ENCODE measurements at regions not wholly inside any gene's neighbourhood (a gene's known extent, or its start where the extent isn't known, plus 50 kb on each side); places are given as distances from the start of the nearest gene placed in this dataset.

DNA sequence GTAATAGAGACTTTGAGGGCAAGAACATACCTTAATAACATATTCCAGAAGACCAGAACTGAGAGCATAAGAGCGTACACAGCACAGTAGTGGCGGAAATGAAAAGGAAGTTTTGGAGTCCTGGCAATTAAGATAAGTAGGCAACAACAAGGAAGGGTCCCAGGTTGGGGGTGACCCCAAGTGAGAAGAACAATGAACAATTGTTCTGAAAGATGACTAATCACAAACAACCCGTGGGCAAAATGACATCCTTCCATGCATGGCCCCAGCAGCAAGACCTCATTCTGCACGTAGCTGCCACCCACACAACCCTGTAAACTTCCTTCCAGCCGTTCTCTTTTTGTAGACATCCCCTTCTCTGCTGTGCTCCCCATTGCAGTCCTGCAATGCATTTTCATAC is 384.4 kb upstream of the PABPC4L start:
- TF ChIP-seq, protein P1, sequence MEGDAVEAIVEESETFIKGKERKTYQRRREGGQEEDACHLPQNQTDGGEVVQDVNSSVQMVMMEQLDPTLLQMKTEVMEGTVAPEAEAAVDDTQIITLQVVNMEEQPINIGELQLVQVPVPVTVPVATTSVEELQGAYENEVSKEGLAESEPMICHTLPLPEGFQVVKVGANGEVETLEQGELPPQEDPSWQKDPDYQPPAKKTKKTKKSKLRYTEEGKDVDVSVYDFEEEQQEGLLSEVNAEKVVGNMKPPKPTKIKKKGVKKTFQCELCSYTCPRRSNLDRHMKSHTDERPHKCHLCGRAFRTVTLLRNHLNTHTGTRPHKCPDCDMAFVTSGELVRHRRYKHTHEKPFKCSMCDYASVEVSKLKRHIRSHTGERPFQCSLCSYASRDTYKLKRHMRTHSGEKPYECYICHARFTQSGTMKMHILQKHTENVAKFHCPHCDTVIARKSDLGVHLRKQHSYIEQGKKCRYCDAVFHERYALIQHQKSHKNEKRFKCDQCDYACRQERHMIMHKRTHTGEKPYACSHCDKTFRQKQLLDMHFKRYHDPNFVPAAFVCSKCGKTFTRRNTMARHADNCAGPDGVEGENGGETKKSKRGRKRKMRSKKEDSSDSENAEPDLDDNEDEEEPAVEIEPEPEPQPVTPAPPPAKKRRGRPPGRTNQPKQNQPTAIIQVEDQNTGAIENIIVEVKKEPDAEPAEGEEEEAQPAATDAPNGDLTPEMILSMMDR (conservative IDR thresholded peaks at IDR 0.05; ENCODE audit: low read depth in 2 of 2) = no peak
- TF ChIP-seq EZH2 (IDR thresholded peaks at IDR 0.05; ENCODE audit: low read depth, unreplicated experiment) = no peak
- no peak for TF ChIP-seq EZH2phosphoT487 (IDR thresholded peaks at IDR 0.05; ENCODE audit: unreplicated experiment)
- TF ChIP-seq JUNB (IDR thresholded peaks at IDR 0.05; ENCODE audit: unreplicated experiment) = no peak
- TF ChIP-seq POLR2AphosphoS5 (IDR thresholded peaks at IDR 0.05; ENCODE audit: low read depth) = no peak
- no peak for TF ChIP-seq ZNF114 (CRISPR knock-in tag; IDR thresholded peaks at IDR 0.05)
- no peak for TF ChIP-seq CREB1 (CRISPR knock-in tag; IDR thresholded peaks at IDR 0.05; ENCODE audit: low read depth)
- no peak for TF ChIP-seq STAT1 (IDR thresholded peaks at IDR 0.05; ENCODE audit: unreplicated experiment)
- TF ChIP-seq, protein P2, sequence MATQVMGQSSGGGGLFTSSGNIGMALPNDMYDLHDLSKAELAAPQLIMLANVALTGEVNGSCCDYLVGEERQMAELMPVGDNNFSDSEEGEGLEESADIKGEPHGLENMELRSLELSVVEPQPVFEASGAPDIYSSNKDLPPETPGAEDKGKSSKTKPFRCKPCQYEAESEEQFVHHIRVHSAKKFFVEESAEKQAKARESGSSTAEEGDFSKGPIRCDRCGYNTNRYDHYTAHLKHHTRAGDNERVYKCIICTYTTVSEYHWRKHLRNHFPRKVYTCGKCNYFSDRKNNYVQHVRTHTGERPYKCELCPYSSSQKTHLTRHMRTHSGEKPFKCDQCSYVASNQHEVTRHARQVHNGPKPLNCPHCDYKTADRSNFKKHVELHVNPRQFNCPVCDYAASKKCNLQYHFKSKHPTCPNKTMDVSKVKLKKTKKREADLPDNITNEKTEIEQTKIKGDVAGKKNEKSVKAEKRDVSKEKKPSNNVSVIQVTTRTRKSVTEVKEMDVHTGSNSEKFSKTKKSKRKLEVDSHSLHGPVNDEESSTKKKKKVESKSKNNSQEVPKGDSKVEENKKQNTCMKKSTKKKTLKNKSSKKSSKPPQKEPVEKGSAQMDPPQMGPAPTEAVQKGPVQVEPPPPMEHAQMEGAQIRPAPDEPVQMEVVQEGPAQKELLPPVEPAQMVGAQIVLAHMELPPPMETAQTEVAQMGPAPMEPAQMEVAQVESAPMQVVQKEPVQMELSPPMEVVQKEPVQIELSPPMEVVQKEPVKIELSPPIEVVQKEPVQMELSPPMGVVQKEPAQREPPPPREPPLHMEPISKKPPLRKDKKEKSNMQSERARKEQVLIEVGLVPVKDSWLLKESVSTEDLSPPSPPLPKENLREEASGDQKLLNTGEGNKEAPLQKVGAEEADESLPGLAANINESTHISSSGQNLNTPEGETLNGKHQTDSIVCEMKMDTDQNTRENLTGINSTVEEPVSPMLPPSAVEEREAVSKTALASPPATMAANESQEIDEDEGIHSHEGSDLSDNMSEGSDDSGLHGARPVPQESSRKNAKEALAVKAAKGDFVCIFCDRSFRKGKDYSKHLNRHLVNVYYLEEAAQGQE (IDR thresholded peaks at IDR 0.05; ENCODE audit: unreplicated experiment) = no peak
- TF ChIP-seq, protein P3, sequence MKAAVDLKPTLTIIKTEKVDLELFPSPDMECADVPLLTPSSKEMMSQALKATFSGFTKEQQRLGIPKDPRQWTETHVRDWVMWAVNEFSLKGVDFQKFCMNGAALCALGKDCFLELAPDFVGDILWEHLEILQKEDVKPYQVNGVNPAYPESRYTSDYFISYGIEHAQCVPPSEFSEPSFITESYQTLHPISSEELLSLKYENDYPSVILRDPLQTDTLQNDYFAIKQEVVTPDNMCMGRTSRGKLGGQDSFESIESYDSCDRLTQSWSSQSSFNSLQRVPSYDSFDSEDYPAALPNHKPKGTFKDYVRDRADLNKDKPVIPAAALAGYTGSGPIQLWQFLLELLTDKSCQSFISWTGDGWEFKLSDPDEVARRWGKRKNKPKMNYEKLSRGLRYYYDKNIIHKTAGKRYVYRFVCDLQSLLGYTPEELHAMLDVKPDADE (IDR thresholded peaks at IDR 0.05) = no peak
- TF ChIP-seq, protein P4, sequence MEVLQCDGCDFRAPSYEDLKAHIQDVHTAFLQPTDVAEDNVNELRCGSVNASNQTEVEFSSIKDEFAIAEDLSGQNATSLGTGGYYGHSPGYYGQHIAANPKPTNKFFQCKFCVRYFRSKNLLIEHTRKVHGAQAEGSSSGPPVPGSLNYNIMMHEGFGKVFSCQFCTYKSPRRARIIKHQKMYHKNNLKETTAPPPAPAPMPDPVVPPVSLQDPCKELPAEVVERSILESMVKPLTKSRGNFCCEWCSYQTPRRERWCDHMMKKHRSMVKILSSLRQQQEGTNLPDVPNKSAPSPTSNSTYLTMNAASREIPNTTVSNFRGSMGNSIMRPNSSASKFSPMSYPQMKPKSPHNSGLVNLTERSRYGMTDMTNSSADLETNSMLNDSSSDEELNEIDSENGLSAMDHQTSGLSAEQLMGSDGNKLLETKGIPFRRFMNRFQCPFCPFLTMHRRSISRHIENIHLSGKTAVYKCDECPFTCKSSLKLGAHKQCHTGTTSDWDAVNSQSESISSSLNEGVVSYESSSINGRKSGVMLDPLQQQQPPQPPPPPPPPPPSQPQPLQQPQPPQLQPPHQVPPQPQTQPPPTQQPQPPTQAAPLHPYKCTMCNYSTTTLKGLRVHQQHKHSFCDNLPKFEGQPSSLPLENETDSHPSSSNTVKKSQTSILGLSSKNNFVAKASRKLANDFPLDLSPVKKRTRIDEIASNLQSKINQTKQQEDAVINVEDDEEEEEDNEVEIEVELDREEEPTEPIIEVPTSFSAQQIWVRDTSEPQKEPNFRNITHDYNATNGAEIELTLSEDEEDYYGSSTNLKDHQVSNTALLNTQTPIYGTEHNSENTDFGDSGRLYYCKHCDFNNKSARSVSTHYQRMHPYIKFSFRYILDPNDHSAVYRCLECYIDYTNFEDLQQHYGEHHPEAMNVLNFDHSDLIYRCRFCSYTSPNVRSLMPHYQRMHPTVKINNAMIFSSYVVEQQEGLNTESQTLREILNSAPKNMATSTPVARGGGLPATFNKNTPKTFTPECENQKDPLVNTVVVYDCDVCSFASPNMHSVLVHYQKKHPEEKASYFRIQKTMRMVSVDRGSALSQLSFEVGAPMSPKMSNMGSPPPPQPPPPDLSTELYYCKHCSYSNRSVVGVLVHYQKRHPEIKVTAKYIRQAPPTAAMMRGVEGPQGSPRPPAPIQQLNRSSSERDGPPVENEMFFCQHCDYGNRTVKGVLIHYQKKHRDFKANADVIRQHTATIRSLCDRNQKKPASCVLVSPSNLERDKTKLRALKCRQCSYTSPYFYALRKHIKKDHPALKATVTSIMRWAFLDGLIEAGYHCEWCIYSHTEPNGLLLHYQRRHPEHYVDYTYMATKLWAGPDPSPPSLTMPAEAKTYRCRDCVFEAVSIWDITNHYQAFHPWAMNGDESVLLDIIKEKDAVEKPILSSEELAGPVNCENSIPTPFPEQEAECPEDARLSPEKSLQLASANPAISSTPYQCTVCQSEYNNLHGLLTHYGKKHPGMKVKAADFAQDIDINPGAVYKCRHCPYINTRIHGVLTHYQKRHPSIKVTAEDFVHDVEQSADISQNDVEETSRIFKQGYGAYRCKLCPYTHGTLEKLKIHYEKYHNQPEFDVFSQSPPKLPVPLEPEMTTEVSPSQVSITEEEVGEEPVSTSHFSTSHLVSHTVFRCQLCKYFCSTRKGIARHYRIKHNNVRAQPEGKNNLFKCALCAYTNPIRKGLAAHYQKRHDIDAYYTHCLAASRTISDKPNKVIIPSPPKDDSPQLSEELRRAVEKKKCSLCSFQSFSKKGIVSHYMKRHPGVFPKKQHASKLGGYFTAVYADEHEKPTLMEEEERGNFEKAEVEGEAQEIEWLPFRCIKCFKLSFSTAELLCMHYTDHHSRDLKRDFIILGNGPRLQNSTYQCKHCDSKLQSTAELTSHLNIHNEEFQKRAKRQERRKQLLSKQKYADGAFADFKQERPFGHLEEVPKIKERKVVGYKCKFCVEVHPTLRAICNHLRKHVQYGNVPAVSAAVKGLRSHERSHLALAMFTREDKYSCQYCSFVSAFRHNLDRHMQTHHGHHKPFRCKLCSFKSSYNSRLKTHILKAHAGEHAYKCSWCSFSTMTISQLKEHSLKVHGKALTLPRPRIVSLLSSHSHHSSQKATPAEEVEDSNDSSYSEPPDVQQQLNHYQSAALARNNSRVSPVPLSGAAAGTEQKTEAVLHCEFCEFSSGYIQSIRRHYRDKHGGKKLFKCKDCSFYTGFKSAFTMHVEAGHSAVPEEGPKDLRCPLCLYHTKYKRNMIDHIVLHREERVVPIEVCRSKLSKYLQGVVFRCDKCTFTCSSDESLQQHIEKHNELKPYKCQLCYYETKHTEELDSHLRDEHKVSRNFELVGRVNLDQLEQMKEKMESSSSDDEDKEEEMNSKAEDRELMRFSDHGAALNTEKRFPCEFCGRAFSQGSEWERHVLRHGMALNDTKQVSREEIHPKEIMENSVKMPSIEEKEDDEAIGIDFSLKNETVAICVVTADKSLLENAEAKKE (CRISPR knock-in tag; IDR thresholded peaks at IDR 0.05) = no peak
- no peak for TF ChIP-seq ZNF331 (CRISPR knock-in tag; IDR thresholded peaks at IDR 0.05; ENCODE audit: low read depth)
- TF ChIP-seq NANOG (IDR thresholded peaks at IDR 0.05; ENCODE audit: borderline replicate concordance) = no peak
